Upper lobe of left lung (tissue), 6 donors: ENCODE measurements at regions not wholly inside any gene's neighbourhood (a gene's known extent, or its start where the extent isn't known, plus 50 kb on each side); places are given as distances from the start of the nearest gene placed in this dataset.

Experiments
- ATAC-seq, 2 donors: fragments of 200-7000 bp; cut with Tn5 transposase; one replicate each; pipeline ENCODE4 v1.9.1; 2022; ENCODE audit warnings: mild to moderate bottlenecking in 2 of 2, moderate library complexity in 2 of 2; ENCODE audit not compliant: low FRiP score in 2 of 2
- DNase-seq, 2 donors: peaks; one replicate each; pipeline ENCODE4 v3.0.0-alpha.2; 2019 to 2020
- H3K27ac ChIP-seq, 4 donors: fragments of 200-600 bp; sonication (generic); one replicate each; pipeline ENCODE4 v1.5.1; 2016 to 2019
- H3K27me3 ChIP-seq, 4 donors: fragments of 200-600 bp; sonication (generic); one replicate each; pipeline ENCODE4 v1.5.1; 2017 to 2019
- H3K36me3 ChIP-seq, 4 donors: fragments of 200-600 bp; sonication (generic); one replicate each; pipeline ENCODE4 v1.5.1; 2016 to 2019
- H3K4me1 ChIP-seq, 4 donors: fragments of 200-600 bp; sonication (generic); one replicate each; pipeline ENCODE4 v1.5.1; 2018 to 2019
- H3K4me3 ChIP-seq, 4 donors: fragments of 200-600 bp; sonication (generic); one replicate each; pipeline ENCODE4 v1.5.1; 2017 to 2019; ENCODE audit warnings: mild to moderate bottlenecking in 2 of 4, moderate library complexity in 1 of 4
- H3K9me3 ChIP-seq, 4 donors: fragments of 200-600 bp; sonication (generic); one replicate each; pipeline ENCODE4 v1.5.1; 2018 to 2019
- EP300 ChIP-seq, 4 donors: sonication (generic); formaldehyde crosslinking; IDR thresholded peaks; one replicate each; pipeline ENCODE4 v1.5.1; 2017; ENCODE audit warnings: antibody characterized with exemption in 4 of 4, control low read depth in 2 of 4
- POLR2A ChIP-seq, 4 donors: fragments of 450-650 bp; IDR thresholded peaks; one replicate each; pipeline ENCODE4 v1.5.1; 2016 to 2017; ENCODE audit warnings: antibody characterized with exemption in 4 of 4, mild to moderate bottlenecking in 2 of 4
- POLR2AphosphoS5 ChIP-seq, 2 donors: sonication (generic); formaldehyde crosslinking; IDR thresholded peaks; one replicate each; pipeline ENCODE4 v1.5.1; 2017; ENCODE audit warnings: antibody characterized with exemption in 2 of 2
- WGBS, 2 donors: methylation state at CpG; one replicate each; pipeline ENCODE4 v1.1.5; 2017 to 2018; 5-methylcytosine and 5-hydroxymethylcytosine counted together
- TF ChIP-seq, protein P1 (sequence below), 6 experiments: fragments of 450-650 bp in 4 of 6; fragments of 200-600 bp in 2 of 6; sonication (generic) in 2 of 6; IDR thresholded peaks; one replicate each; pipeline ENCODE4 v1.5.1; 2016 to 2019; ENCODE audit warnings: antibody characterized with exemption in 6 of 6
- donor health status: DM: no; HTN: no; CAD: no; lungs with moderate emphysema.
- donor health status: DM: no; HTN: yes; CAD: no; lungs with severe emphysema.

DNA sequence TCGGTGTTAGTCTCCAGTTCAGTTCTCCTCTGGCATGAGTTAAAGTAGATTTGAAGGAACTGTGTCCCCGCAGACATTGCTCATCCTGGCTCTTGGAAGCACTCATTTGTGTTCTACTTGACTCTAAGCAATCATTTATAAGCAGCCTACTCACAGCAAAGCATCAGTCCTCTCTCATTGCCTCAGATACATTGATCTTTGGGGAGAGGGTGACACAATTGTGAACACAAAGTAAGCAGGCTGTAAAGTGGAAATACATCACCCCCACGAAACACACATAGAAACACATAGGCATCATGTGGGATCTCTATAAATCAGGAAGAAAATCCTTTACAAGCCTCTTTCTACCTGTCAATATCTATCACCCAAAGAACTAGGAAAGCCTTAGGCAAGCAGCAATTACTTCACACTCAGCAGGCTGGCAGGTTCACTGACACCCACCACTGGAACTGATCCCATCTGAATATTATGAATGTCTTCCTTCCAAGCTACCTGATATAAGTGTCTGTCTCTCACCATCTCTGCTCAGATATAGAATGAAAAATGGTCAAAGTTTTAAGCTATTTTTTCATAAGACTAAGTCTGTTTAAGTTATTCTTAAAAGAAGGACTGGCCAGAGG, 675.8 kb downstream of the HACE1 start:
- Histone ChIP-seq H3K36me3 (no peaks in the 10 kb centered on the region), H3K27me3 (no peaks in the 10 kb centered on the region), H3K4me1 (no peaks in the 10 kb centered on the region), H3K4me3 (no peak overlapping the region), H3K27ac (no peak overlapping the region), H3K9me3 (no peaks in the 10 kb centered on the region)
- no peak for TF ChIP-seq EP300 (IDR thresholded peaks at IDR 0.05)
- TF ChIP-seq POLR2AphosphoS5 (IDR thresholded peaks at IDR 0.05) = no peak
- TF ChIP-seq POLR2A (IDR thresholded peaks at IDR 0.05) = no peak
- no peak for DNase-seq
- 90 to 95% methylated on average over 3 of the region's 3 CpGs for WGBS, 2 donors
- ATAC-seq = no peak

- WGBS, 2 donors = 72 to 85% methylated on average over 2 of the region's 2 CpGs
- Histone ChIP-seq H3K9me3 (no peaks in the 10 kb centered on the region), H3K27ac (no peak overlapping the region), H3K27me3 (no peaks in the 10 kb centered on the region), H3K4me1 (no peaks in the 10 kb centered on the region), H3K36me3 (no peaks in the 10 kb centered on the region), H3K4me3 (no peak overlapping the region)
- ATAC-seq (no peak), DNase-seq (no peak)
- TF ChIP-seq POLR2AphosphoS5 (IDR thresholded peaks at IDR 0.05) (no peak), POLR2A (IDR thresholded peaks at IDR 0.05) (no peak), EP300 (IDR thresholded peaks at IDR 0.05) (no peak)
- TF ChIP-seq, protein P1, sequence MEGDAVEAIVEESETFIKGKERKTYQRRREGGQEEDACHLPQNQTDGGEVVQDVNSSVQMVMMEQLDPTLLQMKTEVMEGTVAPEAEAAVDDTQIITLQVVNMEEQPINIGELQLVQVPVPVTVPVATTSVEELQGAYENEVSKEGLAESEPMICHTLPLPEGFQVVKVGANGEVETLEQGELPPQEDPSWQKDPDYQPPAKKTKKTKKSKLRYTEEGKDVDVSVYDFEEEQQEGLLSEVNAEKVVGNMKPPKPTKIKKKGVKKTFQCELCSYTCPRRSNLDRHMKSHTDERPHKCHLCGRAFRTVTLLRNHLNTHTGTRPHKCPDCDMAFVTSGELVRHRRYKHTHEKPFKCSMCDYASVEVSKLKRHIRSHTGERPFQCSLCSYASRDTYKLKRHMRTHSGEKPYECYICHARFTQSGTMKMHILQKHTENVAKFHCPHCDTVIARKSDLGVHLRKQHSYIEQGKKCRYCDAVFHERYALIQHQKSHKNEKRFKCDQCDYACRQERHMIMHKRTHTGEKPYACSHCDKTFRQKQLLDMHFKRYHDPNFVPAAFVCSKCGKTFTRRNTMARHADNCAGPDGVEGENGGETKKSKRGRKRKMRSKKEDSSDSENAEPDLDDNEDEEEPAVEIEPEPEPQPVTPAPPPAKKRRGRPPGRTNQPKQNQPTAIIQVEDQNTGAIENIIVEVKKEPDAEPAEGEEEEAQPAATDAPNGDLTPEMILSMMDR (IDR thresholded peaks at IDR 0.05) = no peak
Observed at GRCh38 chr6:104182811-104183210, 676.9 kb downstream of the HACE1 start.

DNA sequence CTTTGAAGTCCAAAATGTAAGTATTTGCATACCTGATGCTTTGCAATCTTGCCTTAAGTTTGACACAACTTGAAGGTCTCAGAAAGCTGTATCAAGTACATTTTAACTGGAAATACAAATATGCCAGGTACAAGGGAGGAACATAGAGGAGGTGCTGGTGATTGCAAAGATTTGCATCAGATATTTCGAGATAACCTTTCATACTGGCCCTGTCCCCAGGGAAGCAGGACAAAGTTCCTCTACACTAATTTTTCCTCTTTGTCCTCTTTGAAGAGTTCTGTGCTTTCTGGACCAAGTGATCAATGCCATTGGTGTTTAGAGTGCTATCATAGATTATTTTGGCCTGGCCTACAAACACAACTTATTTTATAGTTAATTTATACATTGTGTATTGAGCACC, 686.1 kb downstream of the HACE1 start:
- no peaks in the 10 kb centered on the region for H3K36me3 ChIP-seq
- no peak overlapping the region for H3K4me3 ChIP-seq
- H3K27me3 ChIP-seq = no peaks in the 10 kb centered on the region
- H3K9me3 ChIP-seq = no peaks in the 10 kb centered on the region
- TF ChIP-seq EP300 (IDR thresholded peaks at IDR 0.05) (no peak), POLR2A (IDR thresholded peaks at IDR 0.05) (no peak), POLR2AphosphoS5 (IDR thresholded peaks at IDR 0.05) (no peak)
- TF ChIP-seq, protein P1 (IDR thresholded peaks at IDR 0.05) = no peak
- WGBS, 2 donors = 38 to 77% methylated on average over 1 of the region's 1 CpG
- no peak for DNase-seq
- no peak for ATAC-seq
- no peak overlapping the region for H3K27ac ChIP-seq
- H3K4me1 ChIP-seq = no peaks in the 10 kb centered on the region

- no peak for ATAC-seq
- 32 to 48% methylated on average over 2 of the region's 2 CpGs for WGBS, 2 donors
- Histone ChIP-seq H3K4me3 (no peak overlapping the region), H3K36me3 (no peaks in the 10 kb centered on the region), H3K27me3 (no peaks in the 10 kb centered on the region), H3K27ac (no peak overlapping the region), H3K9me3 (peaks cover 0 to 13% (median 0%) of the 10 kb centered on the region in 4 donors), H3K4me1 (no peaks in the 10 kb centered on the region)
- DNase-seq = no peak
- TF ChIP-seq, protein P1 (IDR thresholded peaks at IDR 0.05) = no peak
- no peak for TF ChIP-seq POLR2A (IDR thresholded peaks at IDR 0.05)
- no peak for TF ChIP-seq POLR2AphosphoS5 (IDR thresholded peaks at IDR 0.05)
- no peak for TF ChIP-seq EP300 (IDR thresholded peaks at IDR 0.05)
Observed at GRCh38 chr6:104170401-104170800, 689.3 kb downstream of the HACE1 start.

DNA sequence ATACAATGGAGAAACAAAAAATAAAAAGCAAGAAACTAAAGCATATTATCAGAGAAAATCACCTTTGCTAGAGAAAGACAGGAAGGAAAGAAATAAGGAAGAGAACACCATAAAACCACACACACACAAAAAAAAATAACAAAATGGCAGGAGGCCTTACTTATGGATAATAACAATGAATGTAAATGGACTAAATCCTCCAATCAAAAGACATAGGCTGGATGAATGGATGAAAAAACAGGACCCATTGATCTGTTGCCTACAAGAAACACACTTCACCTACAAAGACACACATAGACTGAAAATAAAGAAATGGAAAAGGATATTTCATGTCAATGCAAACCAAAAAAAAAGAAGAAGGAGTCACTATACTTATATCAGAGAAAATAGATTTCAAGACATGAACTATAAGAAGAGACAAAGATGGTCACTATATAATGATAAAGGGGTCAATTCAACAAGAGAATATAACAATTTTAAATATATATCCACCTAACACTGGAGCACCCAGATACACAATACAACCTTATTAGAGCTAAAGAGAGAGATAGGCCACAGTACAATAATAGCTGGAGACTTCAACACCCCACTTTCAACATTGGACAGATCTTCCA, 693.6 kb downstream of the HACE1 start:
- TF ChIP-seq EP300 (IDR thresholded peaks at IDR 0.05) = no peak
- no peak for TF ChIP-seq POLR2A (IDR thresholded peaks at IDR 0.05)
- TF ChIP-seq, protein P1 (IDR thresholded peaks at IDR 0.05) = no peak
- TF ChIP-seq POLR2AphosphoS5 (IDR thresholded peaks at IDR 0.05) = no peak
- DNase-seq = no peak
- Histone ChIP-seq H3K9me3 (peaks cover 0 to 21% (median 2%) of the 10 kb centered on the region in 4 donors), H3K27ac (no peak overlapping the region), H3K4me3 (no peak overlapping the region), H3K36me3 (no peaks in the 10 kb centered on the region), H3K27me3 (no peaks in the 10 kb centered on the region), H3K4me1 (no peaks in the 10 kb centered on the region)
- ATAC-seq = no peak
